Activated CD4-positive, alpha-beta memory T cell treated with anti-CD3 and anti-CD28 coated beads for 36 hours (primary cell): ENCODE measurements at regions not wholly inside any gene's neighbourhood (a gene's known extent, or its start where the extent isn't known, plus 50 kb on each side); places are given as distances from the start of the nearest gene placed in this dataset.

ENCODE experiments used
- CTCF ChIA-PET: fragments of 350-600 bp; sonication (Branson Sonifier 250); formaldehyde crosslinking; loops from one replicate; lab custom pipeline; 2021; ENCODE audit warnings: antibody characterized with exemption, inconsistent platforms; lab: Charles Lee
- POLR2A ChIA-PET: fragments of 350-600 bp; sonication (Branson Sonifier 250); formaldehyde crosslinking; loops from one replicate; lab custom pipeline; 2021; ENCODE audit warnings: antibody characterized with exemption; lab: Charles Lee
- DNase-seq: peaks from one replicate; pipeline ENCODE4 v3.0.0-alpha.2; 2020
- H3K27ac Mint-ChIP-seq: one replicate; pipeline ENCODE4 v1.8.0; 2021; ENCODE audit warnings: mixed read lengths
- H3K27me3 Mint-ChIP-seq: one replicate; pipeline ENCODE4 v1.8.0; 2021; ENCODE audit warnings: mixed read lengths
- H3K36me3 Mint-ChIP-seq: one replicate; pipeline ENCODE4 v1.8.0; 2021; ENCODE audit warnings: mixed read lengths
- H3K4me1 Mint-ChIP-seq: one replicate; pipeline ENCODE4 v1.8.0; 2021; ENCODE audit warnings: low read depth, mixed read lengths
- H3K4me3 Mint-ChIP-seq: one replicate; pipeline ENCODE4 v1.8.0; 2021; ENCODE audit warnings: mild to moderate bottlenecking, mixed read lengths
- H3K9me3 Mint-ChIP-seq: one replicate; pipeline ENCODE4 v1.8.0; 2021; ENCODE audit warnings: mixed read lengths
- intact Hi-C: fragments of 100-400 bp; cut with micrococcal nuclease; formaldehyde crosslinking; loops from one replicate; pipeline ENCODE4 v1.15.1; 2023

DNA sequence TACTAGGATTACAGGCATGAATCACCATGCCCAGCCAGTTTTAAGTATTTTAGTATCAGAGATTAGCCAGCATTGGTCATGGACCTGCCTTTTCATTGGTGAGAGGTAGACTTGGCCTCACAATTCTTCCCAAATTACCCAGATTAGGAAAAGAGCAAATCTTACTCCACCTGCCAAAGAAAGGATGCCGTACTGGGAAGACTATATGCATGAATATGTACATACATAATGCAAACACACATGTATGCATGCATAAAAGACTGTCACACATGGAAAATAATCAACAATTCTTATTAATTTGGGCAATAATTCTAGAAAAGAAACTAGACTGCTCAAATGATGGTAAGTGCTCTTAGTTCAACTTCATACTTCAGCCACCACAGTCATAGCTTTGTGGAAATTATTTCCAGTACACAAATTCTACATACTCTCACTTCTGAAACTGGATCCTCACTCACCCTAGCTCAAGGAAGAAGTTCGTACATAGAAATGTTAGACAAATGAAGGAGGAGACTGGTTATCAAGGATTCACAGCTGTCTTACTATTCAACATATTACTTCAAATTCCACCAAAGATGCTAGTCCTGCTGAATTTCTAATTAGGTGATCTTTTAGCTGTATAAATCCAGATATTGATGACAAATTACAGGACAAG lies 73.7 kb downstream of the MINAR2 start:
- H3K4me1 Mint-ChIP-seq = no peaks in the 10 kb centered on the region
- CTCF ChIA-PET = no interaction called here
- H3K36me3 Mint-ChIP-seq = no peaks in the 10 kb centered on the region
- no peak overlapping the region for H3K27ac Mint-ChIP-seq
- H3K27me3 Mint-ChIP-seq = peaks cover 9% of the 10 kb centered on the region
- no peak overlapping the region for H3K4me3 Mint-ChIP-seq
- POLR2A ChIA-PET = no interaction called here
- no peak for DNase-seq
- intact Hi-C loops = no loop called here
- H3K9me3 Mint-ChIP-seq = no peaks in the 10 kb centered on the region

DNA sequence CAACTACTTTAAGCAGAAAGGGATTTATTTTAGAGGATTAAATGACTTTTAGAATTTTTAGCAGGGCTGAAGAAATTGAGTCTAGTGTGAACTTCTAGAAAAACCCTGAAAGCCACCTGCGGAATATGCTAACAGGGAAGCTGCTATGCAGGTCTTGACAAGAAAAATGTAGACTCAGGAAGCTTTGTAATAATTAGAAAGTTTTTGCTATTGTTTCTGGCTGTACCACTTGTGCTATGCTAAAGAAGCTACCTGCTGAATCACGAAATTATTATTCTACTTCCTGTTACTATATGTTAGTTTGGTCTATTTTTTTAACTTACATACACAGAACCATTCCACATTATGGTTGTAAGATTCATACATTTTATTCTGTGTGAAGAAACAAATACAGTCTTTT lies 74.0 kb upstream of the CHSY3 start:
- CTCF ChIA-PET = no interaction called here
- intact Hi-C loops = no loop called here

DNA sequence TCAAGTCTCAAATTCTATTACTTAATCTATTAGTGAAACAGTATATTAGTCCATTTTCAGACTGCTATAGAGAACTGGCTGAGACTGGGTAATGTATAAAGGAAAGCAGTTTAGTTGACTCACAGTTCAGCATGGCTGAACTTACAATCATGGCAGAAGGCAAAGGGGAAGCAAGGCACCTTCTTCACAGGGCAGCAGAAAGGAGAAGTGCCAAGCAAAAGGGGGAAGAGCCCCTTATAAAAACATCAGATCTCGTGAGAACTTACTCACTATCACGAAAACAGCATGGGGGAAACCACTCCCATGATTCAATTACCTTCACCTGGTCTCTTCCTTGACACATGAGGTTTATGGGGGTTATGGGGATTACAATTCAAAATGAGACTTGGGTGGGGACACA lies 67.9 kb upstream of the CHSY3 start:
- no peak overlapping the region for H3K4me3 Mint-ChIP-seq
- H3K27ac Mint-ChIP-seq = no peak overlapping the region
- H3K4me1 Mint-ChIP-seq = no peaks in the 10 kb centered on the region
- CTCF ChIA-PET = no interaction called here
- H3K36me3 Mint-ChIP-seq = no peaks in the 10 kb centered on the region
- intact Hi-C loops = no loop called here
- H3K27me3 Mint-ChIP-seq = peaks cover 11% of the 10 kb centered on the region
- no peak for DNase-seq
- H3K9me3 Mint-ChIP-seq = no peaks in the 10 kb centered on the region
- POLR2A ChIA-PET = no interaction called here

More for the DNA sequence above, 74.0 kb upstream of the CHSY3 start:
- H3K9me3 Mint-ChIP-seq = no peaks in the 10 kb centered on the region
- DNase-seq = no peak
- POLR2A ChIA-PET = no interaction called here
- no peaks in the 10 kb centered on the region for H3K36me3 Mint-ChIP-seq
- H3K27ac Mint-ChIP-seq = no peak overlapping the region
- H3K4me3 Mint-ChIP-seq = no peak overlapping the region
- H3K4me1 Mint-ChIP-seq = no peaks in the 10 kb centered on the region
- H3K27me3 Mint-ChIP-seq = peaks cover 4% of the 10 kb centered on the region

GRCh38 chr5:129844764-129845163 lies 59.5 kb upstream of the CHSY3 start:
- peaks cover 2% of the 10 kb centered on the region for H3K27me3 Mint-ChIP-seq
- no peak overlapping the region for H3K4me3 Mint-ChIP-seq
- H3K9me3 Mint-ChIP-seq = no peaks in the 10 kb centered on the region
- intact Hi-C loops = no loop called here
- DNase-seq = no peak
- no peaks in the 10 kb centered on the region for H3K4me1 Mint-ChIP-seq
- ChIA-PET POLR2A (no interaction called here), CTCF (no interaction called here)
- no peak overlapping the region for H3K27ac Mint-ChIP-seq
- no peaks in the 10 kb centered on the region for H3K36me3 Mint-ChIP-seq

- H3K4me3 Mint-ChIP-seq = no peak overlapping the region
- H3K9me3 Mint-ChIP-seq = no peaks in the 10 kb centered on the region
- POLR2A ChIA-PET = no interaction called here
- H3K36me3 Mint-ChIP-seq = no peaks in the 10 kb centered on the region
- no peak overlapping the region for H3K27ac Mint-ChIP-seq
- DNase-seq = peak; percentile 80
- CTCF ChIA-PET = interaction anchor here (0.6 to 7.0 kb wide), 15 partner anchors 11 to 951 kb away, joined by 3 to 141 read pairs (median 4); no protein-coding TSS in a partner anchor
- H3K4me1 Mint-ChIP-seq = peaks cover 2% of the 10 kb centered on the region
- H3K27me3 Mint-ChIP-seq = peaks cover 5% of the 10 kb centered on the region
- intact Hi-C loops = loop anchor here (1.0 to 5.0 kb wide), 3 partner anchors 82 to 1641 kb away; no protein-coding TSS in a partner anchor
These were observed 51.4 kb upstream of the CHSY3 start for GRCh38 chr5:129852747-129853352.

DNA sequence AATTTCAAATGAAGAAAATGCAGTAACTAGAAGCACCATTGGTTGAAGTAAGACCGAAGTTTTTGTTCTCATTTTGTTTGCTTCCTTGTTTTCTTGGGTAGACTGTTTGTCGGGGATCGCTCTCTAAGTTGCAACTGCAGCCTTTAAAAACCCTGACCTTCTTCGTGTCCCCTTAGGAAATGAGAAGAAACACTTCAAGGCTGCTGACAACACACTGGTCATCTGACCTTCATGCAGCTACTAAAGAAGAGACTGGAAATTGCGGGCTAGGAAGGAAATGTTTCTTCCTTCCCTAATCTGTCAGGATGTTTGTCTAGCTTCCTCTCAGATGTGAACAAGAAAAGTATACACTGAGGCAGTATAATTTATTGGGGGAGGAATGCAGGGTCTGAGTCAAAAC lies 50.7 kb upstream of the CHSY3 start:
- H3K36me3 Mint-ChIP-seq = no peaks in the 10 kb centered on the region
- peaks cover 2% of the 10 kb centered on the region for H3K4me1 Mint-ChIP-seq
- H3K27me3 Mint-ChIP-seq = peaks cover 5% of the 10 kb centered on the region
- H3K4me3 Mint-ChIP-seq = no peak overlapping the region
- ChIA-PET POLR2A (no interaction called here), CTCF (interaction anchor here (0.6 to 7.0 kb wide), 3 partner anchors 77 to 86 kb away, joined by 3 to 141 read pairs (median 26); no protein-coding TSS in a partner anchor)
- DNase-seq = no peak
- intact Hi-C loops = loop anchor here (5.0 kb wide), 2 partner anchors 946 to 1641 kb away; no protein-coding TSS in a partner anchor
- H3K27ac Mint-ChIP-seq = no peak overlapping the region
- H3K9me3 Mint-ChIP-seq = no peaks in the 10 kb centered on the region
